CD4-positive, alpha-beta T cell treated with Interleukin-17A for 1 hour (primary cell): ENCODE measurements at regions not wholly inside any gene's neighbourhood (a gene's known extent, or its start where the extent isn't known, plus 50 kb on each side); places are given as distances from the start of the nearest gene placed in this dataset.
A peak's percentile ranks its signal among the peaks of the same experiment; 100 is the strongest.
"Not testable (repeated sequence)": the region's sequence is repeated elsewhere in the genome, so short reads cannot be mapped to it uniquely, and the experiment has no call there.

Source experiments
- DNase-seq: peaks from one replicate; pipeline ENCODE4 v3.0.0-alpha.2; 2020

- no peak for DNase-seq
Observed at GRCh38 chr2:144675331-144675730, 155.4 kb upstream of the ZEB2 start.

DNA sequence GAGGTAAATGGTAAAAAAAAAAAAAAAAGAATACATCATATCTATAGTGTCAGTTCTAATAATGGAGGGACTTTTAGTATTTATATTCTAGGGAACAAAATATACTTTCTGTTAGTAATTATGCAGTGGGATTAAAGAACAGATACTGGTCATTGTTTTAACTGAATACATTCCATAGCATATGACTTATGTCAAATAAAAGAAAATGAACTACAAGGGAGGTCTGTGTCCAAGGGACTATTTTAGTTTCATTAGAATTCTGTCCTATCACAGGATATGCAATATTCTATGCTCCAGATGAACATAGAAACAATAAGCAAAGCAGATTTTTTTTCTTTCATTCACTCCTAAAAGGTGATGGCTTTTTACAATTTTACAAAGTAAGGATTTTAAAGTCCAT, 154.2 kb upstream of the ZEB2 start:
- DNase-seq: no peak

DNA sequence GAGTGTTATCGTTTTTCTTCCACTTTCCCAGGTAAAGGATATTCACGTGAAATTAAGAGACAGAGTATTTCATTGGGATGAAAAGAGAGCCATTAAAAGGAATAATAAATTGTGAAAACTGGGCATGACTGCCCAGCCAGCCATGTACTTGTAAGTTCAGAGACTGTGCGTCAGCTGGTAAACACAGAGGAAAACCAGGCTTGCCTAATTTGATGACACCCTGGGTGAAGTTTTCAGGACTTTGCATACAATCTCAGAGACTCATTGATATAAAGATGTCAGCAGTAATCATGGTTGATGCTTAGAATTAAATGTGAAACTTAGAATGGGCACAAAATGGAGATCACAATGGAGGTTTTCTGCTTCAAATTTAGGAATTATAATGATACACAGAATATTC, 153.5 kb upstream of the ZEB2 start:
- DNase-seq: no peak

GRCh38 chr2:144671695-144672455, 152.0 kb upstream of the ZEB2 start:
- peak; percentile 16 for DNase-seq

- no peak for DNase-seq
Observed at GRCh38 chr2:144670738-144671137, 150.8 kb upstream of the ZEB2 start.

DNA sequence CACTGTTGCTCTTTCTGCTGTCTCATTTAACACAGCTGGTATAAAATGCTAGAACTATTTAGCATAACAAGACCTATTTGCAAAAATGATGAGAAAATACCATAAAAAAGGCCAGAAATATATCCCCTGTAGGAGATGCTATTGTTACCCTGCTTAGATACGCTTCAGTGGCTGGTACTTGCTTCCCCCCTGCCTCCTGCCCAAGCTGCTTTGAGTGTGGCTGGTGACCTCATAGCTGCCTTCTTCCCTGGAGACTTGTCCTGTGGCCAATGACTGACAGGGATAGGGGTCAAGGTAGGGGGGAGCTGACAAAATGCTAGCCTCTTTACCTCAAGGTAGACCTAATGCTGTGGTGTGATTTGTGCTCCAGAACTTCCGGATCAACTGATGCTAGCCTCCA, 150.2 kb upstream of the ZEB2 start:
- DNase-seq: no peak

DNA sequence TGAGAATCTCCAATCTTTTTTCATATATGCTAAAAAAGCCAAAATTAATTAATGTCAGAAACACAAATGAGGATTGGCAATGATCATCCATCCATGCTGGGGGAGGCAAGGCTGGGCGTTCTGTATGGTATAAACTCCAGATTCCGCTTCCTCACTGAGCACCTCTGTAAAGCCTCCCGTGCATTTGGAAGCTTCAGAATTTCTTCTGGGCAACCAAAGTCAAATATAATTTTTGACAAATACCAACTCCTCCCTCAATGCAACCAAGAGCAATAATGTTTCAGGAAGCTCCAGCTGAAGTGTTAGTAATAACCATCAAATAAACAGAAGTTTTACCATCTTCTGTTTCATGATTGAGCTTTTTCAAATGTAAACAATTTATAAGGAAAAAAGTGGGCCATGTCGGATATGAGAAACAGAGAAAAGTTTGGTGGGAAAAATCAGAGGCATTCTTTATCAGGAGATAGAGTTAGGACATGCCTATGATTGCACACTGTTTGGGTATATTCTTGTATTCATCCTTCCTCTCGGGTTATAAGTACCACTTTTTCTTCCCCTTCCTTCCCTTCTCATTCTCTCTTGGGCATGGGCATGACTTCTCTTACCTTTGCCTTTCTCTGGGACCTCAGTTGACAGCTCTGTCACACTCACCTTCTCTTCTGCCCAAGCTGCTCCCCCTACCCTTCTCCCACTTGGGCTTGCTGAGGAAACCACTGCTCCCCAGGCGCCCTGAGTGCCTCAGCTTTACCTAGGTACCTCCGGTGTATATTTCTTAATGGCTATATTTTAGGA, 149.5 kb upstream of the ZEB2 start:
- no peak for DNase-seq

- DNase-seq: no peak
Observed at GRCh38 chr2:144668493-144669110, 148.7 kb upstream of the ZEB2 start.

- DNase-seq: no peak
Observed at GRCh38 chr2:144666032-144666431, 146.1 kb upstream of the ZEB2 start.

GRCh38 chr2:144663207-144663606, 143.3 kb upstream of the ZEB2 start:
- DNase-seq: no peak

DNA sequence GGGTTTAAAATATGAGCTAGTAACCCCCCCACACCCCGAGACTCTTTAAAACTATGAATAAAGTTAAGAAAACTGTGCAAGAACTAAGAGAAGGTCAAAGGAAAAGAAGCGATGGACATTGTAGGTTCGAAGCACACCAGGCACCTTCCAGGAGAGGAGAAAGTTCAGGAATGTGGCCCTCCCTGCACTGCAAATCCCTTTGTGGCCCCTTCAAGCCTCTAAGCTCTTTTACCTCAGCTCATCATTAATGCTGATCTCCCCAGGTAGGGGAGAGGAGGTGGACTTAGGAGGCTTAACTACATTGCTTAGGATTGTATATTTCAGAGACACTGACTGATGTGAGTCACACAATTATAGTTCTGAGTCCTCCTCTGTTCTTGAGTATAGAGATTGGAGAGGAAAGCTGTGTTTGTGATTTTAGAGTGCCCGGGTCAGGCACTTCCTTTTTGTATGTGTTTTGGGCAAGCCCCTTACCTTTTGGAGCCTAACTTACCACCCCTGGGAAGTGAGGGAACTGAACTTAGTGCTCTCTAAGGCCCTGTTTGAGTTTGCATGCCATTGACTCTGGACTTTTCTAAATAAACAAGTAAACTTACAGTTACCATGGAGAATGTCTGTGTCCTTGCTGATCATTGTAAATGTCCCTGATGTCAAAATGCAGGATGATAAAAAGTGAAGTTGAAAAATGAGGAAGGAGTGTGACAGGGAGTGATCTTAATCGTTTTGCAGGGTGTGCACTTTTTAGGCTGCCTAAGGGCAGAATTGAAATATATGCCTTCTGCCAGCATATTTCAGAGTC, 140.8 kb upstream of the ZEB2 start:
- peak; percentile 34 for DNase-seq

DNA sequence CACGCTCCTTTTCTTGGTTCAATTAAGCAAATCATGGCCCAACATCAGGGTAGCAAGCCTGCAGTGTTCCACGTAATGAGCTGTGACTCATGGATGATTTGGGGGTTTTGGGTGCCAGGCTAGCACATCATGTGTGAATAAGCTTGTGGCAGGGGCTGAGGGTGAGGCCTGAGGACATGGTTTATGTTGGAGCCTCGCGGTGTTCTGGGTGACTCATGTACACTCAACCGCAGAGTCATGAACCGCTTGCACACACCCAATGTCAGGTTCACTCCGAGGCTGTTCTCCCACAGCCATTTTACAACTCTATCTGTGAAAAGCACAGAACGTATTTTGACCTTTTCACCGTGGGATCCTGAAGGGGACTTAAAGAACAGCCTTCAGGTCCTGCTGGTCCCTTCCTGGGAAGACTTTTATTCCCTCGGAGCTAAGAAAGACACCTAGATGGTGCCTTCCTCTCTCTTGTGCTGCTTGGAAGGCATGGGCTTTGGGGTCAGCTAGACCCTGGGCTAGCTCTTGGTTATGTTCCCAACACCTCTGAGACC, 139.9 kb upstream of the ZEB2 start:
- DNase-seq: peak; percentile 66

GRCh38 chr2:144654523-144654922, 134.6 kb upstream of the ZEB2 start:
- no peak for DNase-seq

DNA sequence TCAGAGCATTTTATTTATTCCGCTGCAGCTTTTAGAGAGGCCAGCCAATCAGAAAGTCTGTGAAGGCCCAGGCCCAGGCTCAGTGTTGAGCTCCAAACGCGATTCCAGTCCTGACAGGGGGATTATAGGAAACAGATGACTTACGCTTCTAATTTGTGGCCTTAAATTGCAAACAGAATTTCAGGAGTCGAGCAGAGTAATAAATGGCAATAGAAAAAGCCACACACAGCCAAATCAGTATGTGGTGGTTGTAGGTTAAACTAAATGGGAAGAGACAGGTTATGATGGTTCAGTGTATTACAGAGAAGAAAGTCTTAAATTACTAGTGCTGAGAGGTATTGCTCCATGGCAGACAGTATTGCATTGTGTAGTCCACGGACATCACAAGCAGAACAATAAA, 131.0 kb upstream of the ZEB2 start:
- DNase-seq: no peak

DNA sequence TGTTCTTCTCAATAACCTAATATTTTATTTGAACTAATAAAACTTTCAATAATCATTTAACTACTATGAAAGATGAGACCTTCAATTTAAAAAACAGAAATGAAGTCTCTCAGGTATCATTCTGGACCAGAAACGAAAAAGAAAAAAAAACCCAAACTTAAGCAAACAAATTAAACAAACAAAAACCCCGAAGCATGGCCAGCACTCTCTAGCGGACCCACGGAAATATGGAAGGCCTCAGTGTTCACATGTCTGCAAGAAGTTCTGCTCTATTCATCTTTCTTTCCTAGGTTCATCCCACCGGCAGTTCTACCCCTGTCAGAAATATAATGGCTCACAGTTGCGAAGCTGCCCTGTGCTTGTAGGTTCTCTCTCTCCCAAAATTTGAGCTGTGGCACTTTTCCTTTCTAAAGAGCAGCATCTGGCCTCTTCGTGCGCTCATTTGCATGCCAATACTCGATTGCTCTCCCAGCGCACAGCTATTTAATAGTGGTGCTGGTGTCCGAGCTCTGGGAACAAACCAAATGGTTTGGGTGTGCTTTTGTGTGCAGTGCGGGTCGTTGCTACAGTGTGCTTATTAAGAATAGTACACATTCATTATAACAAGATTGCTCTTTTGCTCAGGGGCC, 129.0 kb upstream of the ZEB2 start:
- DNase-seq: no peak

- DNase-seq: no peak
Observed at GRCh38 chr2:144645083-144645778, 125.3 kb upstream of the ZEB2 start.

- DNase-seq: no peak
Observed at GRCh38 chr2:144644549-144644948, 124.6 kb upstream of the ZEB2 start.

DNA sequence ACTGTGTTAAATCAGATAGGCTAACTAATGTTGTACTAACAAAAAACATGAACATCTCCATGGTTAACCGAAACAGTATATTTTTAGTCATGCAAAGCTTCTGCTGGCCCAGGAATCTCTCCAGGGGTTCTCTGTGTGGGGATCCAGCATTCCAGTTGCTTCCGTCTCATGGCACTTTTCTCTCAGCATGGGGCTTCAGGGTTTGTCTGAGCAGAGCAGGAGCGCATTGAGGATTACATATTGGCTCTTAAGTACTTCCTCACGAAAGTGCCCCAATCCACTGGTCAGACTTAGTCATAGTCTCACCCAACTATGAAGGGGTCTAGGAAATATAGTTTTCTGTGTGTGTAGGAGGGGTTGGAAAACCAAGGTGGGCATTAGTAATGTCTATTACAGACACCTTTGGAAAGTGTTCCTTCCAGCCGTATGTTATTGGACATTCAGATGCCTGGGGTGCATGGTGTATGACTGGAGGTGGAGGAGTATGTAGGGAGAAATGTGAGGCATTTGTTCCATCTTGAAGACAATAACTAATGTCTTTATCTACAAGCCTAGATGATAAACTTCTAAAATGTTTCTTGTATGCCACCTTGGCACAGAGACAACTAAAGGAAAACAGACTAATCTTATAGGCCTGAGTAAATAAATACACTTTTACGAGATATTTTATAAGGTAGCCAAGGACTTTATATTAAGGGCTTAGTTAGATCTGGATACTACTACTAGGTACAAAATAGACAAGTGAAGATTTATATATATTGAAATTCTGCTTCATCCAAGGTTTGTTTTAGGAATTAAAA, 123.8 kb upstream of the ZEB2 start:
- no peak for DNase-seq

- no peak for DNase-seq
Observed at GRCh38 chr2:144642856-144643255, 122.9 kb upstream of the ZEB2 start.

- no peak for DNase-seq
Observed at GRCh38 chr2:144642131-144642530, 122.2 kb upstream of the ZEB2 start.

DNA sequence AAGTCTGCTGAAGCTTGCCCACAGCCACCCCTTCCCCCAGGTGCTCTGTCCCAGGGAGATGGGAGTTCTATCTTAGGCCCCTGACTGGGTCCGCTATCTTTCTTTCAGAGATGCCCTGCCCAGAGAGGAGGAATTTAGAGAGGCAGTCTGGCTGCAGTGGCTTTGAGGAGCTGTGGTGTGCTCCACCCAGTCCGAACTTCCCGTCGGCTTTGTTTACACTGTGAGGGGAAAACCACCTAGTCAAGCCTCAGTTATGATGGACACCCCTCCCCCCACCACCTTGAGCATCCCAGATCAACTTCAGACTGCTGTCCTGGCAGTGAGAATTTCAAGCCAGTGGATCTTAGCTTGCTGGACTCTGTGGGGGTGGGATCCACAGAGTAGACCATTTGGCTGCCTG, 118.3 kb upstream of the ZEB2 start:
- DNase-seq: not testable (repeated sequence)
